SK-N-SH (cell line): ENCODE measurements at regions not wholly inside any gene's neighbourhood (a gene's known extent, or its start where the extent isn't known, plus 50 kb on each side); places are given as distances from the start of the nearest gene placed in this dataset.

Experiments
- CTCF ChIP-seq: fragments of 200-600 bp; sonication (generic); IDR thresholded peaks from 2 replicates; pipeline ENCODE4 v1.6.1; 2017; ENCODE audit warnings: antibody characterized with exemption, mild to moderate bottlenecking, moderate library complexity
- EZH2phosphoT487 ChIP-seq: fragments of 200-600 bp; sonication (generic); IDR thresholded peaks from 2 replicates; pipeline ENCODE4 v1.6.1; 2017; ENCODE audit warnings: low read depth, mixed run types, mild to moderate bottlenecking, antibody characterized with exemption, moderate library complexity, borderline replicate concordance
- FOXJ3 ChIP-seq: sonication (generic); formaldehyde crosslinking; IDR thresholded peaks from 2 replicates; pipeline ENCODE4 v1.5.1; 2020; ENCODE audit warnings: mild to moderate bottlenecking, missing genetic modification reagents
- JUND ChIP-seq: IDR thresholded peaks from 2 replicates; pipeline ENCODE4 v1.4.0; 2012
- MAX ChIP-seq: IDR thresholded peaks from 2 replicates; pipeline ENCODE4 v1.4.0; 2012; ENCODE audit warnings: low read depth
- MEF2A ChIP-seq: IDR thresholded peaks from 2 replicates; pipeline ENCODE4 v1.4.0; 2012; ENCODE audit warnings: low read depth, borderline replicate concordance
- POLR2AphosphoS5 ChIP-seq: IDR thresholded peaks from 2 replicates; pipeline ENCODE4 v1.6.1; 2012; ENCODE audit warnings: low read depth, low read length
- REST ChIP-seq: IDR thresholded peaks from 2 replicates; pipeline ENCODE4 v1.6.1; 2012; ENCODE audit warnings: mild to moderate bottlenecking, low read depth, low read length, moderate library complexity
- RXRA ChIP-seq: IDR thresholded peaks from 2 replicates; pipeline ENCODE4 v1.4.0; 2012; ENCODE audit warnings: low read depth, mild to moderate bottlenecking, borderline replicate concordance

GRCh38 chr3:135690664-135691063 lies 274.9 kb upstream of the PPP2R3A start:
- TF ChIP-seq POLR2AphosphoS5 (no peak), CTCF (no peak), JUND (no peak), RXRA (no peak), FOXJ3 (CRISPR knock-in tag) (no peak), MEF2A (no peak), EZH2phosphoT487 (no peak), MAX (no peak), REST (no peak)
